CD4-positive, alpha-beta memory T cell (primary cell): ENCODE measurements at regions not wholly inside any gene's neighbourhood (a gene's known extent, or its start where the extent isn't known, plus 50 kb on each side); places are given as distances from the start of the nearest gene placed in this dataset.
"Not testable (repeated sequence)": the region's sequence is repeated elsewhere in the genome, so short reads cannot be mapped to it uniquely, and the experiment has no call there.

Experiments used
- CTCF ChIA-PET: fragments of 350-600 bp; sonication (Branson Sonifier 250); formaldehyde crosslinking; loops from one replicate; lab custom pipeline; 2021; ENCODE audit warnings: inconsistent platforms; ENCODE audit not compliant: partially characterized antibody; lab: Charles Lee
- POLR2A ChIA-PET: fragments of 350-600 bp; sonication (Branson Sonifier 250); formaldehyde crosslinking; loops from one replicate; lab custom pipeline; 2021; ENCODE audit not compliant: partially characterized antibody; lab: Charles Lee
- DNase-seq, 5 donors: peaks; one replicate each; pipeline versions ENCODE4 v3.0.0 to v3.0.0-alpha.2; 2020 to 2022; ENCODE audit warnings: mixed read lengths in 1 of 5
- H3K27ac ChIP-seq: one replicate; pipeline ENCODE4 v1.7.0; 2013; ENCODE audit warnings: low read depth, low read length
- H3K27me3 ChIP-seq: 2 replicates; pipeline ENCODE4 v1.7.0; 2013; ENCODE audit warnings: mild to moderate bottlenecking, low read length, moderate library complexity; ENCODE audit not compliant: insufficient read depth
- H3K36me3 ChIP-seq: 2 replicates; pipeline ENCODE4 v1.7.0; 2013; ENCODE audit warnings: mild to moderate bottlenecking, low read length, moderate library complexity; ENCODE audit not compliant: insufficient read depth
- H3K4me1 ChIP-seq: 2 replicates; pipeline ENCODE4 v1.7.0; 2013; ENCODE audit warnings: mild to moderate bottlenecking, low read length, moderate library complexity; ENCODE audit not compliant: insufficient read depth
- H3K4me3 ChIP-seq, 2 donors: one replicate each; pipeline ENCODE4 v1.7.0; 2013; ENCODE audit warnings: low read length in 2 of 2, mild to moderate bottlenecking in 1 of 2
- H3K9me3 ChIP-seq, 2 donors: one replicate each; pipeline ENCODE4 v1.7.0; 2013; ENCODE audit warnings: low read length in 2 of 2, control low read depth in 1 of 2; ENCODE audit not compliant: control insufficient read depth in 1 of 2
- H3K27ac Mint-ChIP-seq, 7 donors: one replicate each; pipeline ENCODE4 v1.8.0; 2020 to 2021; ENCODE audit warnings: mixed read lengths in 7 of 7, mild to moderate bottlenecking in 6 of 7, inconsistent platforms in 3 of 7, moderate library complexity in 3 of 7
- H3K27me3 Mint-ChIP-seq, 2 donors: one replicate each; pipeline ENCODE4 v1.8.0; 2020 to 2021; ENCODE audit warnings: mixed read lengths in 2 of 2
- H3K36me3 Mint-ChIP-seq, 2 donors: one replicate each; pipeline ENCODE4 v1.8.0; 2020 to 2021; ENCODE audit warnings: mixed read lengths in 2 of 2, inconsistent platforms in 1 of 2, mild to moderate bottlenecking in 1 of 2
- H3K4me1 Mint-ChIP-seq, 4 donors: one replicate each; pipeline ENCODE4 v1.8.0; 2020 to 2021; ENCODE audit warnings: mixed read lengths in 4 of 4, mild to moderate bottlenecking in 1 of 4
- H3K4me3 Mint-ChIP-seq, 8 donors: one replicate each; pipeline ENCODE4 v1.8.0; 2020 to 2021; ENCODE audit warnings: mixed read lengths in 8 of 8, mild to moderate bottlenecking in 7 of 8, moderate library complexity in 6 of 8, inconsistent platforms in 3 of 8
- H3K9me3 Mint-ChIP-seq, 8 donors: one replicate each; pipeline ENCODE4 v1.8.0; 2020 to 2021; ENCODE audit warnings: mixed read lengths in 8 of 8, mild to moderate bottlenecking in 5 of 8, inconsistent platforms in 3 of 8, moderate library complexity in 1 of 8
- intact Hi-C: fragments of 100-400 bp; cut with micrococcal nuclease; formaldehyde crosslinking; loops from one replicate; pipeline ENCODE4 v1.15.1; 2023

- ChIA-PET CTCF (interaction anchor here (1.0 kb wide), 1 partner anchor 188 kb away, joined by 3 read pairs; no protein-coding TSS in a partner anchor), POLR2A (no interaction called here)
- no peak overlapping the region for H3K4me3 ChIP-seq
- no peaks in the 10 kb centered on the region for H3K27me3 ChIP-seq
- no peaks in the 10 kb centered on the region for H3K9me3 ChIP-seq
- Mint-ChIP-seq H3K27ac (no peak overlapping the region), H3K27me3 (peaks cover 2 to 8% of the 10 kb centered on the region in 2 donors), H3K9me3 (peaks cover 0 to 4% (median 0%) of the 10 kb centered on the region in 8 donors), H3K4me1 (no peaks in the 10 kb centered on the region), H3K36me3 (no peaks in the 10 kb centered on the region), H3K4me3 (no peak overlapping the region)
- H3K27ac ChIP-seq = no peak overlapping the region
- DNase-seq = no peak
- intact Hi-C loops = no loop called here
- H3K4me1 ChIP-seq = no peaks in the 10 kb centered on the region
- no peaks in the 10 kb centered on the region for H3K36me3 ChIP-seq
Observed at GRCh38 chr11:103610435-103610834, 426.0 kb upstream of the DDI1 start.

GRCh38 chr11:103611526-103612260, 424.7 kb upstream of the DDI1 start:
- H3K27ac ChIP-seq, H3K4me3 ChIP-seq, DNase-seq, H3K36me3 ChIP-seq, intact Hi-C loops, H3K9me3 ChIP-seq, POLR2A ChIA-PET, H3K4me1 Mint-ChIP-seq, H3K27ac Mint-ChIP-seq, H3K27me3 ChIP-seq, H3K27me3 Mint-ChIP-seq, H3K4me3 Mint-ChIP-seq, H3K9me3 Mint-ChIP-seq, H3K36me3 Mint-ChIP-seq, H3K4me1 ChIP-seq: not testable (repeated sequence)
- CTCF ChIA-PET = interaction anchor here (1.0 kb wide), 1 partner anchor 187 kb away, joined by 3 read pairs; no protein-coding TSS in a partner anchor

- H3K36me3 ChIP-seq, H3K36me3 Mint-ChIP-seq, CTCF ChIA-PET, H3K9me3 Mint-ChIP-seq, POLR2A ChIA-PET, intact Hi-C loops, H3K4me1 ChIP-seq, H3K4me3 Mint-ChIP-seq, H3K9me3 ChIP-seq, DNase-seq, H3K27me3 ChIP-seq, H3K27me3 Mint-ChIP-seq, H3K27ac Mint-ChIP-seq, H3K27ac ChIP-seq, H3K4me3 ChIP-seq, H3K4me1 Mint-ChIP-seq: not testable (repeated sequence)
Observed at GRCh38 chr11:103612451-103612850, 424.0 kb upstream of the DDI1 start.

GRCh38 chr11:103616586-103616985, 419.9 kb upstream of the DDI1 start:
- not testable (repeated sequence) for H3K4me1 Mint-ChIP-seq, H3K9me3 ChIP-seq

GRCh38 chr11:103618528-103618927, 417.9 kb upstream of the DDI1 start:
- POLR2A ChIA-PET = interaction anchor here (0.5 kb wide), 1 partner anchor 84 kb away, joined by 3 read pairs; no protein-coding TSS in a partner anchor
- Histone ChIP-seq H3K27ac (no peak overlapping the region), H3K4me1 (no peaks in the 10 kb centered on the region), H3K27me3 (no peaks in the 10 kb centered on the region), H3K9me3 (no peaks in the 10 kb centered on the region), H3K4me3 (no peak overlapping the region), H3K36me3 (no peaks in the 10 kb centered on the region)
- Mint-ChIP-seq H3K4me3 (no peak overlapping the region), H3K27me3 (peaks cover 2 to 4% of the 10 kb centered on the region in 2 donors), H3K9me3 (peaks cover 0 to under 1% (median 0%) of the 10 kb centered on the region in 8 donors), H3K27ac (no peak overlapping the region), H3K4me1 (no peaks in the 10 kb centered on the region), H3K36me3 (no peaks in the 10 kb centered on the region)
- intact Hi-C loops = no loop called here
- CTCF ChIA-PET = no interaction called here
- no peak for DNase-seq

More at GRCh38 chr11:103616586-103616985, 419.9 kb upstream of the DDI1 start:
- H3K27ac ChIP-seq, H3K36me3 ChIP-seq, H3K4me3 ChIP-seq, CTCF ChIA-PET, DNase-seq, H3K27me3 Mint-ChIP-seq, intact Hi-C loops, H3K27me3 ChIP-seq, H3K27ac Mint-ChIP-seq, H3K9me3 Mint-ChIP-seq, H3K4me1 ChIP-seq, POLR2A ChIA-PET, H3K36me3 Mint-ChIP-seq, H3K4me3 Mint-ChIP-seq: not testable (repeated sequence)

GRCh38 chr11:103619480-103619879, 417.0 kb upstream of the DDI1 start:
- Mint-ChIP-seq H3K4me3 (no peak overlapping the region), H3K36me3 (no peaks in the 10 kb centered on the region), H3K4me1 (no peaks in the 10 kb centered on the region), H3K27ac (no peak overlapping the region), H3K27me3 (peaks cover 2% of the 10 kb centered on the region in 2 donors), H3K9me3 (no peaks in the 10 kb centered on the region)
- Histone ChIP-seq H3K4me3 (no peak overlapping the region), H3K4me1 (no peaks in the 10 kb centered on the region), H3K27me3 (no peaks in the 10 kb centered on the region), H3K9me3 (no peaks in the 10 kb centered on the region), H3K27ac (no peak overlapping the region), H3K36me3 (no peaks in the 10 kb centered on the region)
- intact Hi-C loops = no loop called here
- POLR2A ChIA-PET = no interaction called here
- no peak for DNase-seq
- CTCF ChIA-PET = no interaction called here

- Mint-ChIP-seq H3K4me3 (no peak overlapping the region), H3K4me1 (no peaks in the 10 kb centered on the region), H3K27ac (peak overlapping the region in 1 of 7 donors; percentile 21), H3K36me3 (no peaks in the 10 kb centered on the region), H3K9me3 (no peaks in the 10 kb centered on the region), H3K27me3 (peaks cover 2% of the 10 kb centered on the region in 2 donors)
- ChIA-PET POLR2A (no interaction called here), CTCF (no interaction called here)
- Histone ChIP-seq H3K27ac (no peak overlapping the region), H3K4me3 (no peak overlapping the region), H3K27me3 (no peaks in the 10 kb centered on the region), H3K36me3 (no peaks in the 10 kb centered on the region), H3K9me3 (no peaks in the 10 kb centered on the region), H3K4me1 (no peaks in the 10 kb centered on the region)
- DNase-seq = no peak
- intact Hi-C loops = no loop called here
Observed at GRCh38 chr11:103619938-103620337, 416.5 kb upstream of the DDI1 start.
